Activated CD4-positive, alpha-beta T cell treated with anti-CD3 and anti-CD28 coated beads for 4 hours (primary cell): ENCODE measurements at regions not wholly inside any gene's neighbourhood (a gene's known extent, or its start where the extent isn't known, plus 50 kb on each side); places are given as distances from the start of the nearest gene placed in this dataset.

ENCODE experiments used
- DNase-seq, 2 donors: peaks; one replicate each; pipeline ENCODE4 v3.0.0-alpha.2; 2020

DNA sequence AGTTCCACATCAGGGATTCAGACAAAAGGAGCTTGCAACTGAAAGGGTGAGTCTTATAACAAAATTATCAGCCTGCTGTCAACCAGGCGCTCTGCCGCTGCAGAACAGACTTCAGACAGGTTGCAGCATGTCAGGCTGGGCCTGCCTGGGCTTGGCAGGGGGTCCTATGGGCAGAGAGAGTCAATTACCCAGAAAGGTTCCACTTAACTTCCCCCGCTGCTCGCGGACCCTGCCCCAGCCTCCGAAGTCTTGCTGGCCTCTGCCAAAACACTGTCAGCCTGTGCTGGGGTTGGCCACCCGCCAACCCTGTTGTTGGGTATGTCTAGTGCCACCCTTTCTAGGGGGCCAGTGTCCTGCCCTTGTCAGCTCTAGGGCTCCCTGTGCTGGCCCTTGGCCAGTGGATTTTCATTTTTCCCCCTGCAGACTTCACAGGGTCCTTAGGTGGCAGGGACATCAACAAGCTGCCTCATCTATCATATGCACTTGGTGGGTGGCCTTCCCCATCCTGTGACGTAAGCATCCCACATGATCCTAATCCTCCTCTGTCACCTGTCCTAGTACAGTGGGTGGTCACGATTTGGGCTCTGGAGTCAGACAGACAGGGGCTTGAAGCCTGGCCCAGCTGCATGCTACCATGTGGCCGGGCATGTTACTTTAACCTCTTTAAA, 166.5 kb upstream of the CADM1 start:
- DNase-seq: no peak

DNA sequence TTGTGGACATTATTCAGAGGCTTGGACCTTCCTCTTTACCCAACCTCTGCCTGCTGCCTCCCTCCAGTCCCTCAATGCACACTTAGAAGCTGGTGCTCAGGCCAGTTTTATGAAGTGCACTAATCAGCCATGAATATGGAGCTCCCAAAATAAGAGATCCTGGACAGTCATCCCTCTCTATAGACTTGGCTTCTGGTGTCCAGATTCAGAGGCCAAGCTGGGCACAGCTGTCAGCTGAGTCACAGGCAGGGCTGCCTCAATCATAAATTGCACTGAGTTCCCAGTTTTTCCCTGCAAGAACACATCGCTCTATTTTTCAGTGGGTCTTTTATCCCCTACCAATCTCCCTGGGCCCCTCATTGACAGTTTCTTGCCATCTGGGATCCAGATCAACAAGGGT, 161.7 kb upstream of the CADM1 start:
- DNase-seq: no peak

DNA sequence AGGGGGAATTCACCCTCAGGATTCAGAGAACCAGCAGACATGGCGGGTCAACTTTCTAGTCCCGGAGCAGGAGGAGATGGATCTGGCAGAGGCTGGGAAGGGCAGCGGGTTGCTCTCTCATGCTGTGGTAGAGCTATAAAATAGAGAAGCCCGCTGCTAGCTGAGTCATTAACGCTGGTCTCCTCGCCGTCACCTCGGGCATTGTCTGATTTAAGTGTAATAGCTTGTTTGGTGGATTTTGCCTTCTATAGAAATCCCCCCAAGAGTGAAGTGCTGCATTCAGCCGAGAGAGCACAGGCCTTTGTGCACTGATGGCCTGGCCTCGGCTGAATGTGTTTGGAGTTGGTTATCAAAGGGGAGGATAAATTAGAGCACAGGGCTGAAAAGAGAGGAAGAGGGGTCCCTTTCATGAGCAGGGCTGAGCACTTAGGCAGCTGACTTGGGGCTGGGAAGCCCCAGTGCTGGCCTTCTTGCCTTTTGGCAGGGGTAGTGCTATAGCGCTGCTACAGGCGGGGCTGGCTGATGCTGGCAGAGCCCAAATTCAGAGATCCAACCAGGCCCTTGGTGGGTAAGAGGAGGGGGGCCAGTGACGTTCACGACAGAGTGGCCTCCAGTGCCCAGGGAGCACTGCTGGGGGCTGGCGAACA, 161.1 kb upstream of the CADM1 start:
- DNase-seq: no peak

DNA sequence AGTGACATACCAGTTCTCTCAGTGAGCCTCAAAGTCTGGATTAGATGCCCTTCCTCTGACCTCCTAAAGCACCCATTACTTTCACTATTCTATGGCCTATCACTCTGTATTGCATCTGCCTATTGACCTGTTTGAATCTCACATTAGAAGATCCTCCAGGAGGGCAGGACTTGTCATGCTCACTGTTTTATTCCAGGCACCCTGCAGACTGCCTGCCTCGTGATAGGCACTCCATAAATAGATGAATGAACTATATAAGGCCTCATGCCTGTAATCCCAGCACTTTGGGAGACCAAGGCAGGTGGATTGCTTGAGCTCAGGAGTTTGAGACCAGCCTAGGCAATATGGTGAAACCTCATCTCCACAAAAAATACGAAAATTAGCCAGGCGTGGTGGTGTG, 160.1 kb upstream of the CADM1 start:
- no peak for DNase-seq

DNA sequence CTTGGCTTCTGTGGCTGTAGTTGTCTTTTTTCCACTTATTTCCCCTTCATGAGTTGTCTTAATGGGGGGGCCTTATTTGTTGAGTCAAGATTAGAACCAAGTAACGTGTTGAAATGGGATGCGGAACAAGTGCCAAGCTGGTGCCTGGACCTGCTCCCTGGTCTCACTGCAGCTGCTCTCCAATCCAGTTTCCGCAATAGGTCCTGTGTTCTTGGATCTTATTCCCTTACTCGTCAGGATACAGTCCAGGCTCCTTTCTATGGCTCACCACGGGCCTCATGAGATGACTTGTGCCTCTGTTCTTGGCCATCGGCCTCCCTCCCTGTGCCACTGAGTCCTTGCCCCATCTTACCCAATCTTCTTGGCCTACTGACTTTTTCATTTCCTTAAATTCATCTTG, 159.6 kb upstream of the CADM1 start:
- no peak for DNase-seq

DNA sequence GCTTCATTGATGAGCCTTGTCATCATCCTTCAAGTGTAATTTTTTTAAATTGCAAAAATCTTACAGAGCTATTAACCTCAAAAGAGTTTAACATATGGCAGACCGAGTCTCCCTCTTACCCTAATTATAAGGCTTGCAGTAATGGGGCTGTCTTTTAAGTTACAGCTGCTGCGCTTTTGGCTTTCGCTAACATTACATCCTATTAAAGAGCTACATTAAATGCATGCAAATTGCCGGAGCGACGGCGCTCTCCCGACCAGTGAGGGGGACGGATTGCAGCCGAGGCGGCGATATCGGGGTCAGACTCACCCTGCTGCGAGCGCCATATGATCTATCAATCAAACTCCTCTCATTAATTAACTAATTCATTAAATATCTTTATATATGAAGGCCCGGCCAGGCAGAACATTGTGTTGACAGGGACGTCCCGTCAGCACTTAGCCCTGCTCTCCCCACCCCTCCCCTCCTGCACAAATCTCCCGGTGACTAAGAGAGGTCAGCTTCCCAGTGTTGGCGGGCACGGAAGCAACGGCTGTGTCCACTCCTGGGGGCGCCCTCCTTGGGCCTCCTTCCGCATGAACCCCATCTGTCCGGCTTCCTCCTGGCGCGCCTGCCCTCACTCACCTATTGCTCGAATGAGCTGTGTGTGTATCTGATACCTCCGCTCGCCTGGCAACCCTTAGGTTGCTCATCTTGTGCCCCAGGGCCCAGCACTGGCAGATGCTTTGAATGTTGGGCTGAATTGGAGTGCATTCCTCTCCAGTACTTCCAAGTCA, 156.0 kb upstream of the CADM1 start:
- DNase-seq: no peak

DNA sequence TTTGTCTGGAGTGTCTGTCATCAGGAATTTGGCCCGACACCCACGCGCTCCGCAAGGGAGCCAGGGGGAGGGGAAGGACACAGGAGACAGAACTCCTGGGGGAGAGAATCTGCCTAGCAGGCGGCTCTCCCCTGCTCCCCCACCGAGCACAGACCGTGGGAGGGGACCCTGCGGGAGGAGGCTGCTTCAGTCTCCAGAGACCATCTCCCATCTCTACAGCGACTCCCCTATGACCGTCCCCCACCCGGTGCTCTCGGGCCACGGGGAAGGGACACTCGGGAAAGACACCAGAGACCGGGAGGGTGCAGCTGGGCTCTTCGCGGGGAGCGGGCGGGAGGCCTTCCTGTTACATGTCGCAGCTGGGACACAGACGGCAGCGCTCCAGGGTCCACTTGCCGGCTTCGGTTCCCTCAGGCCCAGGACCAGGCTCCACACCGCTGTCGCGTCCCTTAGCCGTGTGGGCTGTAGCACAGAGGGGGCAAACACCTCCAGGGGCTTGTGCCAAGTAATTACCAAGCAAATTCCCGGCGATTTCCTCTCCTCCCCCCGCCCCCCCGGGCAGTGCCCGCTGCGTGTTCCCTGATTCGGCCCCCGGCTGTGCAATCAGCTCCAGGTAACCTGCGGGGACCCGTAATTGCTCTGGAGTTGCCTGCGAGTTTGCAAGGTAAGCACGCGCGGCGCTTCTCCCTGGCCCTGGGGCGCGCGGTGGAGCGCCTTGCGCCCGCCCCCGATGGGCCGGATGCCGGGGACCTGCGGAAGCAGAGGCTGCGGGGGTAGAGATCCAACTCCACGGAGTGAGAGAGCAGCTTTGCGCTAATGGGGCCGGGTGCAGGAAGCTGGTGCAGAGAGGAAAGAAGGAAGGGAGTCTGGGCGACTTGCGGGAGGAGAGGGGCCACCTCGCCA, 155.1 kb upstream of the CADM1 start:
- DNase-seq: no peak

DNA sequence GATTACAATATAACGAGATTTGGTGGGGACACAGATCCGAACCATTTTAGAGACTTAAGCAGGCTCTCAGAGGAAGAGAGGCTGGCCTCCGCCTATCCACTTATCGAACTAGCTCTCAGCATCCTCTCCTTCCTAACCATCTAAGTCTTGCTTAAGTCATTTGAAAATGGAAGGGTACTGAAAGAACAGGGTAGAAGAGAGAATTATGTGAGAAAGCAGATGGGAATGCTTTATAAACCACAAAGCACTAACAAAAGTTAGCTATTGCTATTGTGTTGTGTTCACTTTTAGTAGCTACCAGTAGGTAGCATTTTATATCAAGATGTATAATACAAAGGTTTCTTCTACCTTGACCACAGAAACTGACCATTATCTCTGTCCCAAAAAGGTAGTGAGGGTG, 153.4 kb upstream of the CADM1 start:
- DNase-seq: no peak

DNA sequence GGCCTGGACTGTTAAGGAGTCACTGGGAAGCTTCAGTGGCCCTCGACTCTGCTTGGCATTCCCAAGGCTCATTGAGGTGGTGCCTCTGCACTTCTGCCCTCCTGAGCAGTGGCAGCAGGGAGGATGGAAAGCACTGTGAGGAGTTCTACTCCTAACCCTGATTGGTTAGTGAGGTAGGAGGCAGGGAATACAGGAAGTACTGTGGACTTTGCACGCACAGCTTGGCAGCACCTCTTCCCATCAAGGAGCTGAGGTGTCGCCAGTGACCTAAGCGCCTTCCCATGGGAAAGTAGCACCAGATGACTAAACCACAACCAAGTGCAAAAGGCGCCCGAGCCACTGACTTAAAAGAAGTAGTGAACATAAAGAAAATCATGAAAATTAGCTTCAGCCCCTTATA, 152.5 kb upstream of the CADM1 start:
- DNase-seq: no peak

DNA sequence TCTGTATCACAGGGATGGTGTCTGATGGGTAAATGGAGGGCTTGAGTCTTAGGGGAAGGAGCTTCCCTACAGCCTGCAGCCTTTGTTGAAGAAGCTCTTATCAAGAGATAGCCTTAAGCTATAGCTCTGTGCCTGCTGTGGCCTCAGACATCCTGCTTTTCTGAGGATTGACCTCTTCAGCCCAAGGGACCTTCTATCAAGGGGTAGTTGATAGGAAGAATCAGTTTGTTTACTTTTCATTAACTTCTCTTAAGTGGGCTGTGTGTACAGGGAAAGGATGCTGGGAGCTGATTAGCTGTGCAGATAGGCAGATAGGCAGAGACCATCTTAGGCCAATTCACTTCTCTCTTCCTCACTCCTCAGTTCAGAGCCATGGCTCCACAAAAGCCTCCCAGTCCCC, 151.8 kb upstream of the CADM1 start:
- DNase-seq: no peak

DNA sequence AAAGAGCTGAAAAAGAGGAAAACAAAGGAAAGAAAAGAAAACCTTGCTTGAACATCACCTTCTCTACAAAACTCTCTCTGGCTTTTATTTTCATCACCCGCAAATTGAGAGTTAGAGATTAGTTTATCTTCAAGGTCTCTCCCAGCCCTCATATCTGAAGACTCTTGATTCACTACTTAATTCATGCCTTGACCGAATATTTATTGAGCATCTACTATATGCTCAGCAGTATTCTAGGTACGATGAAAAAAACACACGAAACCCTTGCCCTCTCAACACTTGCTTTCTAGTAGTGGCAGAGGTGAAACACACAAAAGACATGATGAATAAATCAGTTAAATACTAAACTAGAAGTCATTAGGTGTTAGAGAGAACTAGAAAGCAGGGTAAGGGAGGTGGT, 150.6 kb upstream of the CADM1 start:
- no peak for DNase-seq

DNA sequence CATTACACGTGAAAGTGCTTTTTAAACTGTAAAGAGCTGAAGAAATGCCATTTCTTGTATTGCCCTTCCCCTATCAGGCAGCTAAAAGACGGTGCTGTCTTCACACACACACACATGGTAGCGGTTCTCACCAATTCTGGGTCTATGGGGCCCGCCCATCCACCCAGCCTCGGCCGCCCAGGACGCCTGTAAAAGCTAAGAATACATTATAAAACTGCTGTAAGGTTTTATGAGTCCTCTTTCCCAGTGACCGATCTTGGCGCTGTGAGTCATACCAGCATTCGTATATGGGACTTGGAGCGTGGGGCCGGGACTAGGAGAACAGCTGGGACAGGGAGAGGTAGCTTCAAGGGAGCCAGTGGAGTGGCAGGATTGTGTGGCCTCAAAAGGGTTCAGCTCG, 149.7 kb upstream of the CADM1 start:
- DNase-seq: no peak

DNA sequence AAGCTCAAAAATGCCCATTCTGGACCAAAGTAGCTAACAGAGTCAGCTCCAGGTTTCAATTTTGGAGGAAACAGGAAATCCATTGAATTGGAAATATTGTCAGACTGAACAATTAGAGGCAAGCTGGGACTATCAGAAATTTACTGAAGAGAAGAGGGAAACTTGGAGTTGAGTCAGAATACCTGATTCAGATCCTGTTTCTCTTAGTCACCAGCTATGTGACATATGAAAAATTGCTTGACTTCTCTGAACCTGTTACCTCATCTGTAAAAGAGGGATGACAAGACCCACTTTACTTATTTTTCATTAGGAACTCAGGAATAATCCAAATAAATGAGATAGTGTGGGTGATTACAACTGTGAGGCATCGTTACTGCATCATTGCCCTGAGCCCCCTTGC, 148.9 kb upstream of the CADM1 start:
- DNase-seq: no peak

DNA sequence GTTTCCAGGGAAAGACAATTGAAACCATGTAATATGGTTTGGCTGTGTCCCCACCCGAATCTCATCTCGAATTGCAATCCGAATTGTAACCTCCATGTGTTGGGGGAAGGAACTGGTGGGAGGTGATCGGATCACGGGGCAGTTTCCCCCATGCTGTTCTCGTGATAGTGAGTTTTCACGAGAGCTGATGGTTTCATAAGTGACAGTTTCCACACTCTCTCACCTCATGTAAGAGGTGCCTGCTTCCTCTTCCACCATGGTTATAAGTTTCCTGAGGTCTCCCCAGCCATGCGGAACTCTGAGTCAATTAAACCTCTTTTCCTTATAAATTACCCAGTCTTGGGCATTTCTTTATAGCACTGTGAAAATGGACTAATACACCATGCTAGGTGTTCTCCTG, 148.3 kb upstream of the CADM1 start:
- no peak for DNase-seq

DNA sequence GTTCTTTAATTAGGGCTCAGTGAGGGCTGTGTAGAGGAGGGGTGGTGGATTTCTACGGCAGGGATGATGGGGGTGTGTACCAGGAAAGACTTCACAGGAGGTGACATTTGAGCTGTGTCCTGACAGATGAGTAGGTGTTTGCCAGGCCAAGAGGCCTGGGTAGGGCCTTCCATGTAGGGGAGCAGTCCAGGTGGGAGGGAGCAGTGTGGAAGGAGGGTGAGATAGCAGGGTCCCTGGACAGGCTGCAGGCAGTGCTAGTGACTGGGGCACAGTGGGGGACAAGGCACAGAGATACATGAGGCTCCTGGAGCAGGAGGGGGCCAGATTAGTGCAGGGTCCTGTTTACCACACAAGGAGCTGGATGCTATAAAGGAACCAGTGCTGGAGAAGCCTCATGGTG, 147.9 kb upstream of the CADM1 start:
- DNase-seq: no peak

DNA sequence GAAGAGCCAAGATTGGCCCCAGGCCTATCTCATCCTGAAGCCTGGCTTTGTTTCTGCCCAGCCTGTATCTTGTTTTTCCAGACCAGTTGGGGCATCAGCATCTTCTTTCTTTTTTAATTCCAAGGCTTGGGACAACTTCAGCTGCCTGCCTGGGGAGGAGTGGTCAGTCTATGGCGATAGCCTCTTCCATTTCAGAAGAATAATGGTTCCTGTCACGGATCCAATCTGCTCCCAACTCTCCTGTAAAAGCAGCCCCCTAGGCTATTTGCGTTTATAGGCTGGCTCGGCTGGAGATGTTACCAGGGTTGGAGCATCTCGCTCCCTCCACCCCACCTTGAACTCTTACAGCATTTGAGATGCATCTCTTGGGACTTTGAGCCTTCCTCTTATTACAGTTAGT, 145.2 kb upstream of the CADM1 start:
- DNase-seq: no peak

DNA sequence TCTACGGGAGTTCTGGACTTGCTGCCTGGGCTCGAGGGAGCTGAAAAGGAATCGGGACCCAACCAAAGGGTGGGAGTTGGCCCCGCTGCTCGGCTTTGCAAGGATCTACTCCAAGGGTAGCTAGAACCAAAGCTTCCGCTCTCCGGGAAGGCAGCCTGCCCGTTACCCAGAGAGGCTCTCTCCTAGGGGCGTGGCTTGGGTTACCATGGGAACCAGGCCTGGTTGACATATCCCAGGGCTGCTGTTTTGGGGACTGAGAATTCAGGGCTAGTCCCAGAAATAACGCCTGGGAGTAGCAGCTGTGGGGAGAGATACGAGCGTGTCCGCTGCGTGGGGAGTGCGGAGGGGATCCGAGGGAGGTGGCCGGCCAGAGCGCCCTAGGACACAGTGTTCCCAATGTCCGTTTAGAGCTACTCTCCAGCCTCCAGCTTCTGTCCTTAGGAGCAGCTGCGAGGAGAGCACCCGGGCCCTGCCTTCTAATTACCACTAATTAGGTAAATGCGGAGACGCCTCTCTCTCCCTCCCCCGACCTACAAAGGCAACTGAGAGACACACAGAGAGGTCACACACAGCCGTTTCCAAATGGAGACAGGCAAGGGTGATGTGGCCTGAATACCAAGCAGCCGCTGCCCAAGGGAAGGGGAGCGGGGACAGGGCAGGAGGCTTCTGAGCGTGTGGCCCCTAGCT, 141.6 kb upstream of the CADM1 start:
- no peak for DNase-seq

DNA sequence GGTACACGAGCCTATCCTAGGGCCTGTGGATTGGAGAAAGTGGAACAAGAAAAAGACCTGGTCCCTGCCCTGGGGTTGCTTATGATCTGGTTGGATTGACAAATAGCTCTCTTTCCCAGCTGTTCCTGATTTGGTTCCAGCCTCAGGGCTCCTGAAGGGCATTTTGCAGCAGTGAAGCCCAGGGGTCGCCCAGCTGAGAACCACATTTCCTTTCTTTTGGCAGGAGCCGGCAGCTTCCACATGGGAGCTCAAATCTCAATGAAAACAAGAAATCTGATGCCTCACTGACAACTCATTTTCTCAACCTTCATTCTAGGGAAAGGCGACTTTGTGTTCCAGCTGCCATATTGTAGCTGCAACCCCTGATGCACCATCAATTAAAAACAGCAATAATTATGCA, 140.6 kb upstream of the CADM1 start:
- DNase-seq: no peak

DNA sequence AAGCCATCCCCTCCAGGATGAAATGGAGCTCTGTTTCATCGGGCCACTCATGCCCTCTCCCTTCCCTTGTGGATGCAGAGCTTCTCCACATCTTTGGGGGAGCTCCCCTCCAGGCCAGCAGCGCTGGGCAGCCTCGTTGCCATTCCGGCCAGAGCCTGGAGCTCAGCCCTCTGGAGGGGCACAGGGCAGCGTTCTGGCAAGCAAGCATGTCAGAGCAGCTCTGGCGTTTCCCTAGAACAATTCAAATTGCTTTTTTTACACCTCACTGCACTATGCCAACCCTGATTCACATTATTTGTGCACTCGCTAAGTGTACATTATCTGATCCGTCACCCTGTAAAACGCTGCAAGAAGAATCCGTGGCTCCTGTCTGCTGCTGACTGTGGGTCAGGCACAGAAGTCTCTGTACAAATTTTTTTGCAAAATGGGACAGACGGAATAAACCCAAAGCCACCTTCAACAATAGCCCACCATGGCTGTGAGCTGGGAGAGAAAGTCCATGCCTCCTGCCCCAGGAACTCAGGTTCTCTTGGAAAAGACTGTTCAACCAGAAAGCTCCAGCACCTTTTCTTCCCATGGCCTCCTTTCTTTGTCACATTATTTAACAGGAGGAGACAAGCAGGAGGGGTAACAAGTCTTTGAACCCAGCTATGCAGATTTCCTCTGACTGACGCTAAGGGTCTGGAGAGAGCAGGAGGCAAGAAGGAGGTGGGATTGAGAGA, 139.5 kb upstream of the CADM1 start:
- no peak for DNase-seq

DNA sequence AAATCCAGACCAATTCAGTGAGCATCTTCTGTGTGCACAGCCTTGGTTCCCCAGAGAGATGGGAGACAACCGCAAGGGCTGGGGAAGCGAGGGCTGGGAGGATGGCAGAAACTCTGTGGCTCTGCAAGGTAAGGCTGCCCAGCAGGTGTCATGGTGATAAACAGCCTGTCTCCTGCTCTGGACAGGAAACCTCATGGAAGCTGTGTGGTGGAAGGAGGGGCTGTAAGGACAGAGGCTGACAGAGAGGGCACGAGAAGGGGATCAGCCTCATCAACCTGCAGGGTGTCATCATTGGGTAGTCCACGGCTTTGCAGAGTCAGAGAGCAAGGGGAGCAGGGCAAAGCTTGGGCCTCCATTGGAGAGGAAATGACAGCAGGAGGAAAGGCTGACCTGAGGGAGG, 138.4 kb upstream of the CADM1 start:
- no peak for DNase-seq

DNA sequence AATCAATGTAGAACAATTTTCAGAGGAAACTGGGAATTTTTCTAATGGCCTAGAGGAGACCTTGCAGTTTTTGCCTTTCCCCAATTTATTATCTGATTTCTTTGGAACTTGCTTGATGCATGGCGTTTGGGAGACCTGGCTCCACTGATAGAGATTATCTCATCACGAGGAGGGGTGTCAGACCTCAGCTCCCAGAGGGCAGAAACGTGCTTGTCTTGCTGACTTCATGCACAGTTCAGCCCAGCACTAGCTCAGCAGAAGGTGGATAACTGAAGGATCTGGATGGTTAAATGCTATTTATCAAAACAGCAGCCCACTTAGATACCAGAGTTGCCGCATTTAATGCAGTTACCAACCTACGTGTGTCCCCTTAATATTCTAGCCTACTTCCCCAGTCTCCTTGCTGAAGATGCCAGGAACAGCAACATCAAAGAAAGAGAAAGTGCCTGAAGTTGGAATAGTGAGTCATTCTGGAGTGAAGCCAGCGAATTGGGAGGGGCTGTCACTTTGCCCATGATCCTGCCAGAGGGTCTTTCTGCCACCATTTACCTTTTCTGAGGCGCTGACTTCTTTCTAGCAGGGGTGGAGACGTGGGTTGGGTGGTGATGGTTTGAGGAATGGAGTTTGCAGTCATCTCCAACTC, 133.5 kb upstream of the CADM1 start:
- no peak for DNase-seq
